Endothelial cell of umbilical vein (primary cell): ENCODE measurements at regions not wholly inside any gene's neighbourhood (a gene's known extent, or its start where the extent isn't known, plus 50 kb on each side); places are given as distances from the start of the nearest gene placed in this dataset.

Experiments used
- BruUV-seq: library from RNA; stranded (reverse); fragments of 400-500 nt; replicated peaks from 2 replicates; lab custom pipeline; 2021; lab: Mats Ljungman, UMichigan
- CTCF ChIA-PET: fragments of 300-600, 350-600 bp; sonication (Branson Sonifier 250); formaldehyde crosslinking; loops from one replicate; lab custom pipeline; 2021; ENCODE audit warnings: antibody characterized with exemption, inconsistent platforms; lab: Charles Lee
- POLR2A ChIA-PET: fragments of 300-600, 350-600 bp; sonication (Branson Sonifier 250); formaldehyde crosslinking; loops from one replicate; lab custom pipeline; 2021; ENCODE audit warnings: antibody characterized with exemption, inconsistent platforms; lab: Charles Lee
- DNase-seq: peaks from one replicate; pipeline ENCODE4 v3.0.0-alpha.2; 2011; ENCODE audit warnings: low read depth, low spot score
- FAIRE-seq: peaks from 2 replicates; lab custom pipeline; 2011; peaks lifted over from hg19 to GRCh38; lab: Jason Lieb, UNC
- H2AFZ ChIP-seq: 2 replicates; pipeline ENCODE4 v1.6.0; 2012; ENCODE audit warnings: low read depth, low read length, control low read depth, inconsistent platforms
- H3K27ac ChIP-seq: 2 replicates; pipeline ENCODE4 v1.5.1; 2011; ENCODE audit warnings: low read depth, mild to moderate bottlenecking, control low read depth, low read length, moderate library complexity; ENCODE audit not compliant: insufficient read depth
- H3K27me3 ChIP-seq, 2 experiments: 2 replicates each; pipeline versions ENCODE4 v1.6.0 to v1.6.1; 2011; ENCODE audit warnings: low read length in 2 of 2, mixed read lengths in 1 of 2; ENCODE audit not compliant: control insufficient read depth in 2 of 2, insufficient read depth in 2 of 2
- H3K36me3 ChIP-seq, 2 experiments: 2 replicates in 1 of 2; 3 replicates in 1 of 2; pipeline ENCODE4 v1.5.1; 2011; ENCODE audit warnings: low read length in 2 of 2, mild to moderate bottlenecking in 1 of 2, moderate library complexity in 1 of 2; ENCODE audit not compliant: control insufficient read depth in 2 of 2, insufficient read depth in 2 of 2; ENCODE audit errors: extremely low read depth in 1 of 2
- H3K4me1 ChIP-seq: 3 replicates; pipeline ENCODE4 v1.5.1; 2011; ENCODE audit warnings: mild to moderate bottlenecking, low read length; ENCODE audit not compliant: control insufficient read depth, insufficient read depth; ENCODE audit errors: extremely low read depth
- H3K4me2 ChIP-seq: 2 replicates; pipeline ENCODE4 v1.6.1; 2011; ENCODE audit warnings: low read length, control low read depth, mixed read lengths; ENCODE audit not compliant: insufficient read depth
- H3K4me3 ChIP-seq, 3 experiments: fragments of 200-600 bp in 1 of 3; sonication (generic), shearing (Covaris generic) in 1 of 3; replicated peaks in 1 of 3; 2 replicates each; pipeline ENCODE4 v1.5.1; 2011 to 2016; ENCODE audit warnings: control low read depth in 3 of 3, low read length in 3 of 3, mild to moderate bottlenecking in 2 of 3, inconsistent platforms in 1 of 3, low read depth in 1 of 3, moderate library complexity in 1 of 3; ENCODE audit not compliant: insufficient read depth in 1 of 3
- H3K79me2 ChIP-seq: 2 replicates; pipeline ENCODE4 v1.6.0; 2012; ENCODE audit warnings: low read length, inconsistent platforms; ENCODE audit not compliant: control insufficient read depth, insufficient read depth
- H3K9ac ChIP-seq: replicated peaks from 2 replicates; pipeline ENCODE3; 2011; ENCODE audit warnings: low read length, control low read depth; ENCODE audit not compliant: insufficient read depth; ENCODE audit errors: extremely low read depth
- H3K9me1 ChIP-seq: replicated peaks from 3 replicates; pipeline ENCODE4 v1.6.0; 2011; ENCODE audit warnings: mild to moderate bottlenecking, low read length; ENCODE audit not compliant: control insufficient read depth, insufficient read depth; ENCODE audit errors: extremely low read depth
- H3K9me3 ChIP-seq: replicated peaks from 2 replicates; pipeline ENCODE4 v1.5.1; 2012; ENCODE audit warnings: low read length, inconsistent platforms; ENCODE audit not compliant: control insufficient read depth, insufficient read depth
- H4K20me1 ChIP-seq: replicated peaks from 2 replicates; pipeline ENCODE3; 2011; ENCODE audit warnings: mild to moderate bottlenecking, low read length; ENCODE audit not compliant: control insufficient read depth, insufficient read depth; ENCODE audit errors: extremely low read depth
- CTCF ChIP-seq, 2 donors: IDR thresholded peaks; 1 replicate in 1 of 2; 2 replicates in 1 of 2; pipeline ENCODE4 v1.5.1; 2011; ENCODE audit warnings: low read length in 2 of 2, mild to moderate bottlenecking in 2 of 2, moderate library complexity in 2 of 2, control low read depth in 1 of 2, inconsistent platforms in 1 of 2, low read depth in 1 of 2; ENCODE audit not compliant: insufficient read depth in 1 of 2; ENCODE audit errors: extremely low read depth in 1 of 2
- FOS ChIP-seq: IDR thresholded peaks from 2 replicates; pipeline ENCODE4 v1.6.1; 2011; ENCODE audit warnings: mild to moderate bottlenecking, low read length, moderate library complexity, borderline replicate concordance; ENCODE audit not compliant: insufficient read depth
- GATA2 ChIP-seq: IDR thresholded peaks from 2 replicates; pipeline ENCODE4 v1.7.0; 2011; ENCODE audit warnings: low read depth, mild to moderate bottlenecking, moderate library complexity, mixed read lengths, low read length; ENCODE audit not compliant: insufficient read length, insufficient read depth
- MAX ChIP-seq: IDR thresholded peaks from 2 replicates; pipeline ENCODE4 v1.6.1; 2011; ENCODE audit not compliant: insufficient read depth, insufficient read length
- MYC ChIP-seq: IDR thresholded peaks from one replicate; pipeline ENCODE4 v1.6.1; 2011; ENCODE audit warnings: mild to moderate bottlenecking, low read depth, low read length
- POLR2A ChIP-seq: IDR thresholded peaks from 2 replicates; pipeline ENCODE4 v1.6.1; 2012; ENCODE audit warnings: low read depth, mild to moderate bottlenecking, control low read depth, low read length
- dilution Hi-C: fragments of 300-500 bp; cut with MboI; formaldehyde crosslinking; loops from one replicate; pipeline ENCODE4 v1.15.0; 2019; ENCODE audit warnings: low sequenced_read_pairs; ENCODE audit not compliant: extremely low pct_ligation_motif_present
- intact Hi-C: fragments of 100-400 bp; cut with micrococcal nuclease; formaldehyde crosslinking; loops from one replicate; pipeline ENCODE4 v1.10.0; 2022

- no peak for TF ChIP-seq GATA2
- peak; percentile 97 to 98 for TF ChIP-seq CTCF (IDR thresholded peaks at IDR 0.05; ENCODE audit: extremely low read depth in 1 of 2, insufficient read depth in 1 of 2, low read depth in 1 of 2, low read length in 2 of 2)
- no peak for TF ChIP-seq MAX
- no peak for TF ChIP-seq FOS
- no peak for TF ChIP-seq POLR2A
- TF ChIP-seq MYC = no peak
- Histone ChIP-seq H4K20me1 (no peaks in the 10 kb centered on the region), H3K9me3 (no peaks in the 10 kb centered on the region), H3K79me2 (no peaks in the 10 kb centered on the region), H3K4me2 (no peak overlapping the region), H3K9me1 (no peaks in the 10 kb centered on the region), H3K36me3 (no peaks in the 10 kb centered on the region), H3K27ac (no peak overlapping the region), H3K4me3 (no peak overlapping the region), H2AFZ (no peak overlapping the region), H3K27me3 (no peaks in the 10 kb centered on the region), H3K9ac (no peak overlapping the region), H3K4me1 (no peaks in the 10 kb centered on the region)
- dilution Hi-C loops = no loop called here
- CTCF ChIA-PET = interaction anchor here (0.6 to 5.6 kb wide), 35 partner anchors 10 to 455 kb away, joined by 3 to 164 read pairs (median 4); partner anchors contain the start of genes IFTAP and RAG1
- no TSS peak for BruUV-seq
- FAIRE-seq (peak; percentile 95), DNase-seq (peak; percentile 89)
- intact Hi-C loops = loop anchor here (1.0 kb wide), 4 partner anchors 45 to 455 kb away; partner anchors contain the start of gene IFTAP
- POLR2A ChIA-PET = no interaction called here
These were observed 149.1 kb upstream of the RAG2 start for GRCh38 chr11:36746886-36747710.
